ENCODE measurements at regions not wholly inside any gene's neighbourhood (a gene's known extent, or its start where the extent isn't known, plus 50 kb on each side); places are given as distances from the start of the nearest gene placed in this dataset.

GRCh38 chr5:166004006-166004405, 2287.4 kb upstream of the WWC1 start:
- H3K4me2 ChIP-seq (ENCODE audit: control insufficient read depth, insufficient read depth): no peak overlapping the region
- FAIRE-seq: no peak
- H3K4me3 ChIP-seq: no peak overlapping the region
- no peaks in the 10 kb centered on the region for H3K4me1 ChIP-seq (ENCODE audit: control insufficient read depth, insufficient read depth, low read length)
- BruUV-seq (replicated peaks): no TSS peak
- no peaks in the 10 kb centered on the region for H3K36me3 ChIP-seq (ENCODE audit: control insufficient read depth in 2 of 2, insufficient read depth in 2 of 2, low read length in 1 of 2)
- in situ Hi-C loops (cut with MboI) (no loop called here), intact Hi-C loops (cut with micrococcal nuclease; ENCODE audit: unreplicated experiment) (no loop called here)
- no peak for DNase-seq (ENCODE audit: low read depth, low spot score)
- H4K20me1 ChIP-seq (ENCODE audit: control insufficient read depth, insufficient read depth): no peaks in the 10 kb centered on the region
- H3K27me3 ChIP-seq (replicated peaks in 1 of 2; ENCODE audit: control insufficient read depth in 2 of 2, insufficient read depth in 2 of 2, low read length in 1 of 2): no peaks in the 10 kb centered on the region
- no peak overlapping the region for H3K27ac ChIP-seq (ENCODE audit: control insufficient read depth, insufficient read depth)
- POLR2A ChIA-PET: no interaction called here
- TF ChIP-seq MTA2 (IDR thresholded peaks at IDR 0.05; ENCODE audit: low read depth): no peak
- no peak for TF ChIP-seq ZNF24 (IDR thresholded peaks at IDR 0.05)
- TF ChIP-seq E4F1 (IDR thresholded peaks at IDR 0.05; ENCODE audit: borderline replicate concordance, partially characterized antibody): no peak
- TF ChIP-seq ETV6 (conservative IDR thresholded peaks at IDR 0.05 in 1 of 2, IDR thresholded peaks at IDR 0.05 in 1 of 2; ENCODE audit: borderline replicate concordance in 1 of 2, low read depth in 1 of 2): no peak
- no peak for TF ChIP-seq ATF2 (IDR thresholded peaks at IDR 0.05; ENCODE audit: low read length)
- TF ChIP-seq BCL3 (IDR thresholded peaks at IDR 0.05; ENCODE audit: borderline replicate concordance, insufficient read depth, low read depth, low read length, poor library complexity, severe bottlenecking): no peak
- no peak for TF ChIP-seq CREM (IDR thresholded peaks at IDR 0.05; ENCODE audit: low read depth)
- no peak for TF ChIP-seq ELK1 (IDR thresholded peaks at IDR 0.05; ENCODE audit: low read depth, low read length)
- no peak for TF ChIP-seq BCLAF1 (IDR thresholded peaks at IDR 0.05)
- no peak for TF ChIP-seq WRNIP1 (IDR thresholded peaks at IDR 0.05; ENCODE audit: borderline replicate concordance, low read depth, low read length)
- no peak for TF ChIP-seq ZBED1 (IDR thresholded peaks at IDR 0.05; ENCODE audit: borderline replicate concordance)
- no peak for TF ChIP-seq ZNF207 (IDR thresholded peaks at IDR 0.05; ENCODE audit: borderline replicate concordance)
- no peak for TF ChIP-seq NFYB (IDR thresholded peaks at IDR 0.05; ENCODE audit: insufficient read depth, low read depth, low read length)
- RAD21 ChIA-PET (ENCODE audit: unreplicated experiment): no interaction called here
- H3K79me2 ChIP-seq (ENCODE audit: control insufficient read depth, insufficient read depth, low read length): no peaks in the 10 kb centered on the region
- CTCF ChIA-PET: interaction anchor here (0.6 kb wide), 1 partner anchor 1130 kb away, joined by 3 read pairs; no protein-coding TSS in a partner anchor
- 3% methylated on average over 2 of the region's 2 CpGs for WGBS (ENCODE audit: insufficient coverage, insufficient replicate concordance, low lambda C conversion rate, missing lambda C conversion rate)
- no peak for ATAC-seq
- no peaks in the 10 kb centered on the region for H3K9me3 ChIP-seq (replicated peaks; ENCODE audit: control insufficient read depth, insufficient read depth, low read length)
- SMC1A ChIA-PET (ENCODE audit: uncharacterized antibody, unreplicated experiment): no interaction called here
- no peak overlapping the region for H3K9ac ChIP-seq (ENCODE audit: control insufficient read depth, insufficient read depth, low read length)
- no peak overlapping the region for H2AFZ ChIP-seq (ENCODE audit: control insufficient read depth, low read depth, low read length)

Data from GM12878 (cell line).